ENCODE measurements at regions not wholly inside any gene's neighbourhood (a gene's known extent, or its start where the extent isn't known, plus 50 kb on each side); places are given as distances from the start of the nearest gene placed in this dataset.

DNA sequence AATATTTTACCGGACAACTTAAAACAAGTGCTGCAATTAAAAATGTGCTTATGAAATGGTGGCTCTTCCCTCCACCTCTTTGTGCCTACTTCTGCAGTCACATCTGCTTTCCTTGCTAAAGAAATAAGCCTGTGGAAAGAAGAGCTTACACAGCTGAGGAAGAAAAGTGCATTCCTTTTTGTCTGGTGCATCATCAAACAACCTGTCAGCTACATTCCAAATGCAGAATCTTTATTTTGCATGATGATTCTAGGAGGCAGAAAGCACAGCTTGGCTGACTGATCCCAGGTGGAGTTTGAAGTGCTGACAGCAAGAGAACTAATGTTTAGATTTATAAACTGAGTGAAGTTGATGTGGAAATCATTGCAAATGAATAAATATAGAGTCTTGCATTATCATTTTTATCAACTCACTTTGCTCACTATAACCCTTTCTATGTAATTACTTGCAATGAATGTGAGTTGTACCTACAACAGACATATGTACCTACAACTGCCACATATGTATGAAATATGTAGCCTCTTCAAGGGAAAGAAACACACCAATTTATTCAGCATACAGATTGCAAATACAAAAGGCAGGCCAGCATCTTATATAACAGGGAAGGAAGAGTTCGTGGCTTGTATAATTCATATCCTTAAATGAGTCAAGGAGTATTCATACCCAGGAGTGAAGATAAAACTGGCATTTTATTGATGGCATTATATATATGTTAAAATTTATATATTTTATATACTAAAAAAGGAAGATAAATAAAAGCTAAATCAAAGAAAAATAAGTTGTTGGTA is 223.4 kb upstream of the MCHR2 start:
- Histone ChIP-seq H4K20me1 (ENCODE audit: control insufficient read depth, insufficient read depth) (no peaks in the 10 kb centered on the region), H3K4me2 (ENCODE audit: control insufficient read depth, insufficient read depth) (no peak overlapping the region), H3K4me3 (no peak overlapping the region), H3K27ac (ENCODE audit: control insufficient read depth, insufficient read depth) (no peak overlapping the region), H2AFZ (ENCODE audit: control insufficient read depth, low read depth, low read length) (no peak overlapping the region), H3K9me3 (replicated peaks; ENCODE audit: control insufficient read depth, insufficient read depth, low read length) (no peaks in the 10 kb centered on the region), H3K4me1 (ENCODE audit: control insufficient read depth, insufficient read depth, low read length) (no peaks in the 10 kb centered on the region), H3K9ac (ENCODE audit: control insufficient read depth, insufficient read depth, low read length) (no peak overlapping the region), H3K27me3 (replicated peaks in 1 of 2; ENCODE audit: control insufficient read depth in 2 of 2, insufficient read depth in 2 of 2, low read length in 1 of 2) (no peaks in the 10 kb centered on the region), H3K79me2 (ENCODE audit: control insufficient read depth, insufficient read depth, low read length) (no peaks in the 10 kb centered on the region), H3K36me3 (ENCODE audit: control insufficient read depth in 2 of 2, insufficient read depth in 2 of 2, low read length in 1 of 2) (no peaks in the 10 kb centered on the region)
- CTCF ChIA-PET = interaction anchor here (0.6 kb wide), 1 partner anchor 41 kb away, joined by 3 read pairs; no protein-coding TSS in a partner anchor
- POLR2A ChIA-PET = no interaction called here
- RAD21 ChIA-PET (ENCODE audit: unreplicated experiment) = no interaction called here
- intact Hi-C loops (cut with micrococcal nuclease; ENCODE audit: unreplicated experiment) (no loop called here), in situ Hi-C loops (cut with MboI) (no loop called here)
- no peak for DNase-seq (ENCODE audit: low read depth, low spot score)
- BruUV-seq (replicated peaks) = no TSS peak
- ATAC-seq = no peak
- SMC1A ChIA-PET (ENCODE audit: uncharacterized antibody, unreplicated experiment) = interaction anchor here (0.7 to 0.8 kb wide), 2 partner anchors 9 to 24 kb away, joined by 3 read pairs; no protein-coding TSS in a partner anchor
- 50% methylated on average over 2 of the region's 2 CpGs for WGBS (ENCODE audit: insufficient coverage, insufficient replicate concordance, low lambda C conversion rate, missing lambda C conversion rate)
- FAIRE-seq = no peak
- no peak for TF ChIP-seq ZNF24 (IDR thresholded peaks at IDR 0.05)
- TF ChIP-seq RCOR1 (conservative IDR thresholded peaks at IDR 0.05; ENCODE audit: low read depth, low read length) = no peak
- no peak for TF ChIP-seq SMAD1 (IDR thresholded peaks at IDR 0.05; ENCODE audit: low read depth, partially characterized antibody)
- TF ChIP-seq RAD21 (IDR thresholded peaks at IDR 0.05; ENCODE audit: insufficient read depth, low read depth, low read length) = no peak
- TF ChIP-seq NBN (IDR thresholded peaks at IDR 0.05) = no peak

DNA sequence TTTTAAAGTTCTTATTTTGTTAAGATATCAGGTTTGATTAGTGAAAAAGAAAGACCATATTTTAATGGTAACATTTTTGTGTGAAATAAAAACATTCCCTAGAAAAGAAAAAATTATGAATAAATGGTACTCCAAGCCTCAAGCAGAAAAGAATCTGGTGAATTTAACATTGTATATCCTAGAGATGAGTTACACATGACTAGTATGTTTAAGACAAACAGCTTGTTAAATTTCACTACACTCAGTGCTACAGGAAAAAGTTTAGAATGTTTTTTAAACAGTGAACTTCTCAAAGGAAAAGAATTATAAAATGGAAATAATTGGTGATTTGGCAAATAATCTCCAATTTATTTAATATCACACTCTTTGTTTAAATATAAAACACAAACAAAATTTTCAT is 222.7 kb upstream of the MCHR2 start:
- no peak overlapping the region for H3K4me3 ChIP-seq
- in situ Hi-C loops (cut with MboI) (no loop called here), intact Hi-C loops (cut with micrococcal nuclease; ENCODE audit: unreplicated experiment) (no loop called here)
- ChIA-PET SMC1A (ENCODE audit: uncharacterized antibody, unreplicated experiment) (interaction anchor here (0.7 kb wide), 1 partner anchor 9 kb away, joined by 3 read pairs; no protein-coding TSS in a partner anchor), RAD21 (ENCODE audit: unreplicated experiment) (no interaction called here), CTCF (interaction anchor here (0.6 kb wide), 1 partner anchor 41 kb away, joined by 3 read pairs; no protein-coding TSS in a partner anchor), POLR2A (no interaction called here)
- H3K9ac ChIP-seq (ENCODE audit: control insufficient read depth, insufficient read depth, low read length) = no peak overlapping the region
- no peak for DNase-seq (ENCODE audit: low read depth, low spot score)
- no peak for ATAC-seq
- H3K27me3 ChIP-seq (replicated peaks in 1 of 2; ENCODE audit: control insufficient read depth in 2 of 2, insufficient read depth in 2 of 2, low read length in 1 of 2) = no peaks in the 10 kb centered on the region
- H3K4me2 ChIP-seq (ENCODE audit: control insufficient read depth, insufficient read depth) = no peak overlapping the region
- no peak for FAIRE-seq
- no peaks in the 10 kb centered on the region for H3K9me3 ChIP-seq (replicated peaks; ENCODE audit: control insufficient read depth, insufficient read depth, low read length)
- no peaks in the 10 kb centered on the region for H3K4me1 ChIP-seq (ENCODE audit: control insufficient read depth, insufficient read depth, low read length)
- H3K79me2 ChIP-seq (ENCODE audit: control insufficient read depth, insufficient read depth, low read length) = no peaks in the 10 kb centered on the region
- no peak overlapping the region for H2AFZ ChIP-seq (ENCODE audit: control insufficient read depth, low read depth, low read length)
- no TSS peak for BruUV-seq (replicated peaks)
- no peak for TF ChIP-seq EED (IDR thresholded peaks at IDR 0.05; ENCODE audit: low read depth)
- no peak for TF ChIP-seq PML (IDR thresholded peaks at IDR 0.05; ENCODE audit: low read length)
- TF ChIP-seq SUZ12 (IDR thresholded peaks at IDR 0.05; ENCODE audit: unreplicated experiment) = no peak
- TF ChIP-seq STAT1 (conservative IDR thresholded peaks at IDR 0.05) = no peak
- TF ChIP-seq, protein P1, sequence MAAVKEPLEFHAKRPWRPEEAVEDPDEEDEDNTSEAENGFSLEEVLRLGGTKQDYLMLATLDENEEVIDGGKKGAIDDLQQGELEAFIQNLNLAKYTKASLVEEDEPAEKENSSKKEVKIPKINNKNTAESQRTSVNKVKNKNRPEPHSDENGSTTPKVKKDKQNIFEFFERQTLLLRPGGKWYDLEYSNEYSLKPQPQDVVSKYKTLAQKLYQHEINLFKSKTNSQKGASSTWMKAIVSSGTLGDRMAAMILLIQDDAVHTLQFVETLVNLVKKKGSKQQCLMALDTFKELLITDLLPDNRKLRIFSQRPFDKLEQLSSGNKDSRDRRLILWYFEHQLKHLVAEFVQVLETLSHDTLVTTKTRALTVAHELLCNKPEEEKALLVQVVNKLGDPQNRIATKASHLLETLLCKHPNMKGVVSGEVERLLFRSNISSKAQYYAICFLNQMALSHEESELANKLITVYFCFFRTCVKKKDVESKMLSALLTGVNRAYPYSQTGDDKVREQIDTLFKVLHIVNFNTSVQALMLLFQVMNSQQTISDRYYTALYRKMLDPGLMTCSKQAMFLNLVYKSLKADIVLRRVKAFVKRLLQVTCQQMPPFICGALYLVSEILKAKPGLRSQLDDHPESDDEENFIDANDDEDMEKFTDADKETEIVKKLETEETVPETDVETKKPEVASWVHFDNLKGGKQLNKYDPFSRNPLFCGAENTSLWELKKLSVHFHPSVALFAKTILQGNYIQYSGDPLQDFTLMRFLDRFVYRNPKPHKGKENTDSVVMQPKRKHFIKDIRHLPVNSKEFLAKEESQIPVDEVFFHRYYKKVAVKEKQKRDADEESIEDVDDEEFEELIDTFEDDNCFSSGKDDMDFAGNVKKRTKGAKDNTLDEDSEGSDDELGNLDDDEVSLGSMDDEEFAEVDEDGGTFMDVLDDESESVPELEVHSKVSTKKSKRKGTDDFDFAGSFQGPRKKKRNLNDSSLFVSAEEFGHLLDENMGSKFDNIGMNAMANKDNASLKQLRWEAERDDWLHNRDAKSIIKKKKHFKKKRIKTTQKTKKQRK (IDR thresholded peaks at IDR 0.05; ENCODE audit: low read depth, low read length) = no peak
- TF ChIP-seq SMAD5 (IDR thresholded peaks at IDR 0.05; ENCODE audit: low read depth) = no peak
- TF ChIP-seq NFXL1 (IDR thresholded peaks at IDR 0.05; ENCODE audit: borderline replicate concordance) = no peak
- no peak for TF ChIP-seq ZNF24 (IDR thresholded peaks at IDR 0.05)
- TF ChIP-seq KLF5 (IDR thresholded peaks at IDR 0.05; ENCODE audit: partially characterized antibody) = no peak
- H3K27ac ChIP-seq (ENCODE audit: control insufficient read depth, insufficient read depth) = no peak overlapping the region
- H4K20me1 ChIP-seq (ENCODE audit: control insufficient read depth, insufficient read depth) = no peaks in the 10 kb centered on the region
- no peaks in the 10 kb centered on the region for H3K36me3 ChIP-seq (ENCODE audit: control insufficient read depth in 2 of 2, insufficient read depth in 2 of 2, low read length in 1 of 2)

Measured in GM12878 (cell line).